Endodermal cell (in vitro differentiated cells): ENCODE measurements at regions not wholly inside any gene's neighbourhood (a gene's known extent, or its start where the extent isn't known, plus 50 kb on each side); places are given as distances from the start of the nearest gene placed in this dataset.

Experiments
- DNase-seq: peaks from one replicate; pipeline ENCODE4 v3.0.0-alpha.2; 2017
- H3K27ac ChIP-seq: 2 replicates; pipeline ENCODE4 v1.5.1; 2013; ENCODE audit warnings: mild to moderate bottlenecking, low read depth, low read length, moderate library complexity
- H3K27me3 ChIP-seq: 2 replicates; pipeline ENCODE4 v1.6.1; 2013; ENCODE audit warnings: mild to moderate bottlenecking, low read length, moderate library complexity; ENCODE audit not compliant: insufficient read depth, control insufficient read depth, poor library complexity, severe bottlenecking
- H3K36me3 ChIP-seq: 2 replicates; pipeline ENCODE4 v1.7.0; 2013; ENCODE audit warnings: mild to moderate bottlenecking, low read length, moderate library complexity; ENCODE audit not compliant: control insufficient read depth, insufficient read depth
- H3K4me1 ChIP-seq: one replicate; pipeline ENCODE4 v1.7.0; 2013; ENCODE audit warnings: low read length; ENCODE audit not compliant: control insufficient read depth, insufficient read depth
- H3K4me3 ChIP-seq: 2 replicates; pipeline ENCODE4 v1.5.1; 2013; ENCODE audit warnings: mild to moderate bottlenecking, low read length, moderate library complexity
- H3K9ac ChIP-seq: 2 replicates; pipeline ENCODE4 v1.6.1; 2013; ENCODE audit warnings: mild to moderate bottlenecking, low read length, moderate library complexity; ENCODE audit not compliant: poor library complexity, severe bottlenecking; ENCODE audit errors: extremely low read depth
- H3K9me3 ChIP-seq: 2 replicates; pipeline ENCODE4 v1.6.1; 2013; ENCODE audit warnings: mild to moderate bottlenecking, low read length, moderate library complexity; ENCODE audit not compliant: control insufficient read depth
- H3K27ac Mint-ChIP-seq: 2 replicates; pipeline ENCODE4 v1.8.0; 2020; ENCODE audit warnings: mixed read lengths
- H3K27me3 Mint-ChIP-seq: 2 replicates; pipeline ENCODE4 v1.8.0; 2021; ENCODE audit warnings: mild to moderate bottlenecking, mixed read lengths; ENCODE audit not compliant: insufficient read depth
- H3K36me3 Mint-ChIP-seq: 2 replicates; pipeline ENCODE4 v1.8.0; 2020; ENCODE audit warnings: low read depth, mixed read lengths
- H3K4me1 Mint-ChIP-seq: 2 replicates; pipeline ENCODE4 v1.8.0; 2020; ENCODE audit warnings: mixed read lengths
- H3K4me3 Mint-ChIP-seq: 2 replicates; pipeline ENCODE4 v1.8.0; 2020; ENCODE audit warnings: mild to moderate bottlenecking, moderate library complexity, mixed read lengths
- H3K9me3 Mint-ChIP-seq: 2 replicates; pipeline ENCODE4 v1.8.0; 2020; ENCODE audit warnings: mild to moderate bottlenecking, mixed read lengths
- WGBS, 2 experiments: methylation state at CpG; one replicate each; pipeline versions ENCODE4 v1.1.5 to v1.1.7; 2013; ENCODE audit warnings: missing lambda C conversion rate in 2 of 2, mixed read lengths in 1 of 2; ENCODE audit not compliant: insufficient coverage in 1 of 2, insufficient read length in 1 of 2; 5-methylcytosine and 5-hydroxymethylcytosine counted together
- TF ChIP-seq, protein P1 (sequence below): fragments of 200-600 bp; sonication (generic); conservative IDR thresholded peaks from 2 replicates; pipeline ENCODE4 v1.5.0; 2021; ENCODE audit warnings: antibody characterized with exemption, mild to moderate bottlenecking

DNA sequence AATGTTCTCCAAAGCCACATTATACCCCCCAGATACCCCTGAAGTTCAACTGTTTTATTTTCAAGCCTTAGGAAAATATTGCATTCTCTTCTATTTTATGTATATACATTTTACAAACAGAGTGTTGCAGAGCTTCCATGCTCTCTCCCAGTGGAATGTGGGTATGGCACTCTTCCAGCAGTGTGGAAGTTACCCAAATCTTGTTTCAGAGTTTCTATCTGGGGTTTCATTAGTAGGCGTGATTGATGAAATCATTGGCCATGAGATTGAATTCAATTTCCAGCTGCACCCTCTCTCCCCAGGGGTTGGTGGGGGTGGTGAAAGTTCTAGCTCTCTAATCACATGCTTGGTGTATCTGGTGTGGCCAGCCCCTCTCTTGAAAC is 350.4 kb downstream of the RPS24 start:
- Histone ChIP-seq H3K4me3 (no peak overlapping the region), H3K27ac (no peak overlapping the region), H3K36me3 (no peaks in the 10 kb centered on the region), H3K9ac (no peak overlapping the region), H3K27me3 (no peaks in the 10 kb centered on the region), H3K4me1 (no peaks in the 10 kb centered on the region), H3K9me3 (peaks cover 8% of the 10 kb centered on the region)
- Mint-ChIP-seq H3K4me3 (no peak overlapping the region), H3K27me3 (peaks cover 26% of the 10 kb centered on the region), H3K36me3 (no peaks in the 10 kb centered on the region), H3K4me1 (peaks cover 6% of the 10 kb centered on the region), H3K9me3 (peaks cover 7% of the 10 kb centered on the region), H3K27ac (no peak overlapping the region)
- DNase-seq: no peak
- WGBS, 2 experiments: 100% methylated on average over 1 of the region's 1 CpG; no CpG with 5 or more reads in 1 of the 2 experiments
- TF ChIP-seq, protein P1, sequence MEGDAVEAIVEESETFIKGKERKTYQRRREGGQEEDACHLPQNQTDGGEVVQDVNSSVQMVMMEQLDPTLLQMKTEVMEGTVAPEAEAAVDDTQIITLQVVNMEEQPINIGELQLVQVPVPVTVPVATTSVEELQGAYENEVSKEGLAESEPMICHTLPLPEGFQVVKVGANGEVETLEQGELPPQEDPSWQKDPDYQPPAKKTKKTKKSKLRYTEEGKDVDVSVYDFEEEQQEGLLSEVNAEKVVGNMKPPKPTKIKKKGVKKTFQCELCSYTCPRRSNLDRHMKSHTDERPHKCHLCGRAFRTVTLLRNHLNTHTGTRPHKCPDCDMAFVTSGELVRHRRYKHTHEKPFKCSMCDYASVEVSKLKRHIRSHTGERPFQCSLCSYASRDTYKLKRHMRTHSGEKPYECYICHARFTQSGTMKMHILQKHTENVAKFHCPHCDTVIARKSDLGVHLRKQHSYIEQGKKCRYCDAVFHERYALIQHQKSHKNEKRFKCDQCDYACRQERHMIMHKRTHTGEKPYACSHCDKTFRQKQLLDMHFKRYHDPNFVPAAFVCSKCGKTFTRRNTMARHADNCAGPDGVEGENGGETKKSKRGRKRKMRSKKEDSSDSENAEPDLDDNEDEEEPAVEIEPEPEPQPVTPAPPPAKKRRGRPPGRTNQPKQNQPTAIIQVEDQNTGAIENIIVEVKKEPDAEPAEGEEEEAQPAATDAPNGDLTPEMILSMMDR: no peak

DNA sequence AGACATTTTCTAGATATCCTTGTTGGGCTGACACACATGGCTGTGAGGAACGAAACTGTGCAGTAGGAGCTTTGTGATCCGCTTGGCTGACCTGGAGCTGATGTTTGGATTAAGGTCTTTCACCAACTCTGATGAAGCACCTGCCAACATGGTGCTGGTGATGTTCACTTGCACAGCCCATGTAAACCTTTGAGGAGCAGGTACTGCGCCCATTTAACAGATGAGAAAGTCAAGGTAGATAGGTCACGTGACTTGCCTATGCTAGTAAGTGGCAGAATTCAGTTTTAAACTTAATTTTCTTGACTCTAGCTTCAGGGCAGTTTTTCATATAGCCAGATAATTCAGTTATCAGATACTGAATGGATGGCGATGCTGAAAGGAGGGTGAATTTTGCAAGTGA is 351.9 kb downstream of the RPS24 start:
- no peaks in the 10 kb centered on the region for H3K9me3 Mint-ChIP-seq
- H3K27me3 Mint-ChIP-seq: peaks cover 19% of the 10 kb centered on the region
- peaks cover 7% of the 10 kb centered on the region for H3K4me1 Mint-ChIP-seq
- H3K36me3 ChIP-seq: no peaks in the 10 kb centered on the region
- no peaks in the 10 kb centered on the region for H3K36me3 Mint-ChIP-seq
- no peaks in the 10 kb centered on the region for H3K4me1 ChIP-seq
- TF ChIP-seq, protein P1: no peak
- no peak overlapping the region for H3K27ac ChIP-seq
- DNase-seq: no peak
- H3K9ac ChIP-seq: no peak overlapping the region
- no peak overlapping the region for H3K27ac Mint-ChIP-seq
- H3K27me3 ChIP-seq: no peaks in the 10 kb centered on the region
- 84 to 93% methylated on average over 4 to 5 of the region's 5 CpGs for WGBS, 2 experiments
- H3K4me3 ChIP-seq: no peak overlapping the region
- no peak overlapping the region for H3K4me3 Mint-ChIP-seq
- H3K9me3 ChIP-seq: no peaks in the 10 kb centered on the region

DNA sequence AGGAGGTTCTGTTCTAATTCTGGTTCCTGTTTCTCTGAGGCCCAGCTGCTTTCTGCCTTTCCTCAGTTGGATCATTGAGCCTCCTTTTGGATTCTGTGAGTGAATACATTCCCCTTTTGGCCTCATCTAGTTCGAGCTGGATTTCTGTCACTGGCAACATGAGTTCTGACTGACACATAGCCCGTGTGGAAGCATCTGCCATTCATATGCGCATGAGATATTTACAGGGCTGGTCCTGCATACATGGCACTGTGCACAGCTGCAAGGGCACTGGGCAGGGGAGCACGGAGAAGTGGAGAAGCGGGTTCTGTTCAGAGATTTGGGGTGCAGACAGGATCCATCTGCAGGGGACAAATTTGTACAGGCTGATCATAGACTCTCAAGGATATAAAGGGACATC is 352.8 kb downstream of the RPS24 start:
- no peaks in the 10 kb centered on the region for H3K27me3 ChIP-seq
- H3K4me3 Mint-ChIP-seq: no peak overlapping the region
- DNase-seq: no peak
- no peaks in the 10 kb centered on the region for H3K36me3 ChIP-seq
- no peaks in the 10 kb centered on the region for H3K9me3 ChIP-seq
- peaks cover 1% of the 10 kb centered on the region for H3K4me1 Mint-ChIP-seq
- no peaks in the 10 kb centered on the region for H3K9me3 Mint-ChIP-seq
- H3K27ac Mint-ChIP-seq: no peak overlapping the region
- H3K27ac ChIP-seq: no peak overlapping the region
- H3K4me1 ChIP-seq: no peaks in the 10 kb centered on the region
- no peak overlapping the region for H3K4me3 ChIP-seq
- WGBS, 2 experiments: 85 to 86% methylated on average over 5 of the region's 5 CpGs
- TF ChIP-seq, protein P1: no peak
- no peak overlapping the region for H3K9ac ChIP-seq
- H3K27me3 Mint-ChIP-seq: peaks cover 14% of the 10 kb centered on the region
- no peaks in the 10 kb centered on the region for H3K36me3 Mint-ChIP-seq
